SK-MEL-5 (cell line): ENCODE measurements at regions not wholly inside any gene's neighbourhood (a gene's known extent, or its start where the extent isn't known, plus 50 kb on each side); places are given as distances from the start of the nearest gene placed in this dataset.

Source experiments
- DNase-seq: peaks from one replicate; pipeline ENCODE4 v3.0.0-alpha.2; 2016; ENCODE audit warnings: low read depth, low spot score
- in situ Hi-C: cut with HindIII; loops from 2 replicates; pipeline ENCODE4 v1.10.0; 2016; ENCODE audit warnings: low sequenced_read_pairs, high pct_unique_total_duplicates, low pct_unique_long_range_greater_than_20kb

DNA sequence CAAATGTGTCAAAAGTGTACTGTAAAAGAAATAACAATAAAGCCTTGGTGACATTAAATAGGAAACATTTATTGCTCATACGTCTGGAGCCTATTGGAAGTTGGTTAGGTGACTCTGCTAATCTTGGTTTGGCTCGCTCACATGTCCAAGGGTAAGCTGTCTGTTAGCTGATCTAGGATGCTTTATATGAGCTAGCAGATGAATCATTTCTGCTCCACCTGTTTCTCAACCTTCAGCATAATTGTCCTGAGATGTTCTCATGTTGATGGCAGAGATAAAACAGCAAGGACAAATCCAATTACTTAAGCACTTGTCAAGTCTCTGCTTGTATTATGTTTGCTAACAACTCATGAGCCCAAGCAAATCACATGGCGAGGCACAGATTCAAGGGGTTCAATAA, 56.0 kb upstream of the CD53 start:
- in situ Hi-C loops: no loop called here
- no peak for DNase-seq

DNA sequence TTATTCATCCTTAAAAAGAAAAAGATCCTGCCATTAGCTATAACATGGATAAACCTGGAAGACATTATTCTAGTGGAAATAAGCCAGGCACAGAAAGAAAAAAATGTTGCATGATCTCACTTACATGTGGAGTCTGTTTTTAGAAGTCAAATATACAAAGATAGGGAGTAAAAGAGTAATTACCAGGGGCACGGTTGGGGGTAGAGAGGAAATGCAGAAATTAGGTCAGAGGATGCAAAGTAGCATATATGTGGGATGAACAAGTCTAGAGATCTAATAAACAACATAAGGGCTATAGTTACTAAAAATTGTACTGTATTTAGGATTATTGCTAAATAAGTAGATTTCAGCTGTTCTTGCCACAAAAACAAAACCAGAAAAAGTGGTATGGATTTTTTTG, 61.4 kb upstream of the CD53 start:
- in situ Hi-C loops: no loop called here

DNA sequence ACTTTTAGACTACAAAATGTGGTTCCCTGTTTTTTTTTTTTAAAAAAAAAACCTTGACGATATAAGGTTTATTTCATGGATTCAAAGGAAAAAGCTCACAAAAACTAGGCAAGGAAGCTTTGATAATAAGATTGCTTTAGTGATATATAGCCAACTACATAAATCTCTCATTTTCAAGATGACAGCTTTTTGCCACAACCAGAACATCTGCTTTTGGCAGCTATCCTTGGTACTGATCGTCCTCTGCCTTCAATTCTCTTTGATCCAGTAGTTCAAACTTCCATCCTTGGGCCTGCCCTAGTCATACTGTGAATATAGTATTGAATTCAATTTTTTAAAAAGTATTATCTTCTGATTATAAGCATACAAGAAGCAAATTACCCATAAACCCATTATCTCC, 72.9 kb upstream of the CD53 start:
- in situ Hi-C loops: no loop called here
- no peak for DNase-seq

More for the DNA sequence above, 61.4 kb upstream of the CD53 start:
- no peak for DNase-seq

DNA sequence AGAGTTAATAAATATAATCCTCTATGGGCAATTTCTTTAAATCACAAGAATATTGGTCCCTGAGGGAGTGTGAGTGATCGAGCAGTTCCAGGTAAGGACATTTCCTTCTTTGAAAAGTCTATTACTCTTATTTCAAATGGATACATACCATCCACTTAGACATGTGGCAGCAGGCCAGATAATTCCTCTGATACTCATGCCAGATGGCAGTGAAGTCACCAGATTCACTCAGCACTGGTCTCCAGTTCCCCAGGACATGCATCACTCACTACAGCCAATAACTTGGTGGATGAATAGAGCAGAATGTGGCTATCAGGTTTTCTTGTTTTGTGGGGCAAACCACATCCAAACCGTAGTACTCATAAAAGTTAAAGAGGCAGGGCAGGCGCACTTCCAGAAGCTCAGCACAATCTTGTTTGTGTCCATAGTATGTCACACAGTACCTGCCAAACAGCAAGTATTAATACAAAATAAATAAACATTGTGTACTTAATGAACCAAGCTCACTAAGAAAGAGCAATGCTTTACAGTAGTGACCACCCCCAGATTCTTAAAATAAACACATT, 74.2 kb upstream of the CD53 start:
- in situ Hi-C loops: no loop called here
- no peak for DNase-seq

DNA sequence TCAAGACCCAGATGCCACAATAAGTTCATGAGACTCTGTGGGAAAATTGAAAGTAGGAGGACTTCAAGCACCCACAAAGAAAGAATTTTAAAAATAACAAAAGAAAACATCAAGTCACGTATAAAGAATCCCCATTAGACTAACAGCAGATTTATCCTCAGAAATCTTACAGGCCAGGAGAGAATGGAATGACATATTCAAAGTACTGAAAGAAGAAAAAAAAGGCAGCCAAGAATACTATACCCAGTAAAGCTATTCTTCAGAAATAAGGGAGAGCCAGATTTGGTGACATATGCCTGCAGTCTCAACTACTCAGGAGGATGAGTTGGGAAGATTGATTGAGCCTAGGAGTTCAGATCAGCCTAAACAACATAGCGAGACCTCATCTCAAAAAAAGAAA, 84.3 kb upstream of the CD53 start:
- in situ Hi-C loops: no loop called here
- no peak for DNase-seq

DNA sequence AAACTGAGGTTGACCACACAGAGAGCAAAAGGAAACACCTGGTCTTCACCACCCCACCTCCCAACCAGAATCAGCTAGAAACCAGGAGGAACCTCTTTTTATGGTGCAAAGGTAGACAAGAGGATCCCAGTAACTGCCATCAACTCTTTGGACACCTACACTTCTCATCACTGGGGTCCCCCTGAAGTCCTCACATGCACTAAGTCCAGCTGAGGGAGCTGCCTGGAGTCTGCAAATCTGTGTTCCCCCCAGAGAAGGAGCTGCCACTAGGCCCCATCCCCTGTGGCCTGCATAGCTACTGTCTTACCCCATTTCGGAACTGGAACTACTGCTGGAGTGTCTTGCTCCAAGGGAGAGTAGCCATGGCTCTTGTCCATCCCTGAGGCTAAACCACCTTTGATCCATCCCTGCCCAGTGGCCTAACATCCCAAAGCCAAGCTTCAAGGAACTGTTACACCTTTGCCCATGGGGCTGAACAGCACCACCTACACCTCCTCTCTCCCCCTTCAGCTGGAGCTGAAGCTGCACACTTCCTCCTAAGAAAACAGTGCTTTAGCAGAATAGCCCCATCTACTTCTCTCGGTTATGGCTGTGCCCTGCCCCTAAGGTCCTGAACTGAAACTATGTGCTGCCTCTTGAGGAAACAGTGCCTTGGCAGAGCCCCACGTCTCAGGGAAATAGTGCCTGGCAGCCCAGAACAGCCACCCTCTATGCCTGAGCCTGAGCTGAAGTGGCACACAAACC, 85.4 kb upstream of the CD53 start:
- in situ Hi-C loops: no loop called here
- no peak for DNase-seq

DNA sequence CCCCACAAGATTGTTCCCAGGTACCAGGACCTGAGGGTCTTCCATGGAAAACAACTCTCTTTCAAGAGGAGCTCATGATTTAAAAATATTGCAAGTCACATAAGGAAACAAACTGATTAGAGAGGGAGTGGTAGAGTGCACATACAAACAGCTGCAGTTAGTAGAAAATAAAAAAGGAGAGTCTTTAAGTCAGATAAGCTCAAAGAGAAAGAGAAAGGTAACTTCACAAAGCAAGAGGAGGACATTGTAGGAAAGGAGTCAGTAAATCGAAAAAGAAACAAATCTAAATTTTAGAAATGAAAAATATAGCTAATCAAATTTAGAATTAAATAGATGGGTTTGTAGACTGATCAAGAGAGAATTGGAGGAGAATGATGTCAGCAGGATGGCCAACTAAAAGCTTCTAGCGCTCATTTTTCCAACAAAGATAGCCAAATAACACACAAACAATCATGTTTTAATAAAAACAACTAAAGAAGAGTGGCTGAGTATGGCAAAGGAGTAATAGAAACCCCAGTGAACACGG, 86.1 kb upstream of the CD53 start:
- in situ Hi-C loops: no loop called here

DNA sequence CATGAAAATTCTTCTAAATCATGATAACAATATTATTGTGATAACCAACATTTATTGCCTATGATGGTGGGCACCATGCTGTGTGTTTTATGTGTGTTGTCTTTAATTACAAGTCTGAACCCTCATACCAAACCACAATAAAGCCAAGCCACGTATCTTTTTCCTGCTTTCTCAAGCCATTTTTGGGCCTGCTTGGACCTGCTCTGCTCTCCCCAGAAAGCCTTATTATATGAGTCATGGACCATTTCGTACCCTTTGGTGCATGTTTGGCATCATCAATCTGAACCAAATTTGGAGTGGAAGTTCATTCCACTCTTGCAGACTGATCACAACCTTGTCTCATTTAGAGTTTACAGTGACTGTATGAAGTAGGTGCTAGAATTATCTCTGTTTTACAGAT, 87.3 kb upstream of the CD53 start:
- in situ Hi-C loops: no loop called here
- no peak for DNase-seq

More for the DNA sequence above, 86.1 kb upstream of the CD53 start:
- DNase-seq: no peak

DNA sequence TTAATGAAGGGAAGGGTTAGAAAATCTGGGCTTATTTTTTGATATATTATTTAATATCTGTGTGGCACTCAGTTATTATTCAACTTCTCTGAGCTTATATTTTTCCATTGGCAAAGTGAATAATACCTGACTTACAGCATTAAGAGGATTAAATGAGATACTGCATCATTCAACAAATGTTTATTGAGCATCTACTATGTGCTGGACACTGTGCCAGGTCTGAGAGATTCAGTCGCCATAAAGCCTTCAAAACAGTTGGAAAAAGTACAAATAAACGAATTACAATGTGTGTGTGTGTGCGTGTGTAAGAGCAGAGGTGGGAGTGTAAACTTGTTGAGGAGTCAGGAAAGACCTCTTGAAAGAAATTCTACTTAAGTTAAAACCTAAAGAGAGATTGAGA, 87.9 kb upstream of the CD53 start:
- in situ Hi-C loops: no loop called here
- DNase-seq: no peak

DNA sequence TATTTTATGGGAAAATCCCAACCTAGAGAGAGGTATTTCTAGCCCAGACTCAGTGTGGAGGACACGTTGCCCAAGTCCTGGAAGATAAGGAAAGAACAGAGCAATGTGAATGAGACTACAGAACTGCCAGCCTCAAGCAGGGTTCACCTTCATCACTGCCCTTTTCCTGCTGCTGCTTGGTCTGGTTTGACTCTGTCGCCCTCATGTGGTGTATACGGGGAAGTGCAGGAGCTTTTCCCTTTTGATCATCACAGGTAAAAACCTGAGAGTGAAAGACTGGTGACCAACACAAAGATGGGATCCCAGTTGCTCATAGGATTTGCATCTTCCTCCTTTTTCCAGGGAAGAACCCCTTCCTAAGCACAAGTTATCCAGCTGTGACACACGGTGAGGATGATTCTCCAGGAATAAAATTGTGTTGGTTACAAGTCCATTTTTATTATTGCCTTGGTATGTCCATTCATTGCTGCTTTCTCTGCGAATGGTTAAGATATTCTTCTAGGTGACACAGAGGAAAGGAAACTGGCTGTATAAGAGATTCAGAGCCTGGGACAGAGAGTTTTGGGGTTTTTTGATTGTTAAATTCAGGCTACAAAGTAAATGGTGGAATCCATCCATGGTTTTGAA, 89.5 kb upstream of the CD53 start:
- in situ Hi-C loops: no loop called here
- peak; percentile 68 for DNase-seq

DNA sequence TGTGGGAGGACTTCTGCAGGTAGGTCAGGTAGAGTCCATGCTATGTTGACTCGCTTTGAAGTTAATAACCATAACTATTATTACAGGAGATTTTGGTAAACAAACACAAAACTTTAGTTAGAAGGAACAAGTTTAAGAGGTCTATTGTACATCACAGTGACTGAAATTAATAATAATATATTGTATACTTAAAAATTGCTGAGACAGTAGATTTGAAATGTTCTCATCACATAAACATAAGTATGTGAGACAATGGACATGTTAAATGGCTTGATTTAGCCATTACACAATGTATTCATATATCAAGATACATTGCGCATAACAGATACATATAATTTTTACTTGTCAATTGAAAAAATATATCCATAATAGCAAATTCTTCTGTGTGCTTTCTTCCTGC, 91.4 kb upstream of the CD53 start:
- no peak for DNase-seq
- in situ Hi-C loops: no loop called here

DNA sequence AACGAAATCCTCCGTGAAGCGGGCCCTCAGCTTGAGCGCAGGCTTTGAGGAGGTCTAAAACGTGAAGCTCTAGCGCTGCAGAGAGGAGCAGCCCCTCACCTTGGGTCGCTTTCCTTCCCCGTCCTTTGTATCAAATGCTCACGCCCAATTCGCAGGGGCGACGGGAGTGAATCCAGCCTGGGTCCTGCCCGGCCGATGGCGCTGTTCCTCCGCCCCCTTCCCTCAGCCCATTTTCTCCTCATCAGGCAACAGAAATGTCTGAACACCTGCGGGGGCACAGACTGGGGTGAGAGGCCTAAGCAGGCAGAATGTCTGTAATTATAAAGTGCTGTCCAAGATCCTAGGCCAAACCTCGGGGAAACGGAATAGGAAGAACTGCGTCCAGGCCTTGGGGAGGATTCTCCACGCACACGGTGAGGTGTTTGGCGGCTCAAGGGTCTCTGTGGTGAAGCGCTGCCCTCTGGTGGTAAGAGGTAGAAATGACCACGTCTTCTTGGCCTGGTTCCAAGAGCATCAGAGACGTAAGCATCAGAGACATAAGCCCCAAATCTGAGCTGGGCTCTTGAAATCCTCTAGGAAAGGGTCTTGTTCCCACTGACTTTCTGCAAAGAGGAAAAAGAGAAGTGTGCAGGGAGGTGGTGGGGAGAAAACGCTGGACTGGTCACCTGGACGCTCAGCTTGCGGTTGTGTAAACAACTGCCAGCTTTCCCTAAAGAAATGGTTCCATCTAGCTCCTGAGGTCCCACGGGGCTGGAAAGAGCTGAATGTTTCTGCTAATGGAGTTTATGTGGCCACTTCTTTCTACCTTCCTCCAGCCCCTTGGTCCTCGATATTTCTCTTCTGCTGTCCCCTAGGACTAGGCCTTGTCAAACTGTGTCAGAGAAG, 92.1 kb upstream of the CD53 start:
- in situ Hi-C loops: no loop called here
- DNase-seq: peak; percentile 80

DNA sequence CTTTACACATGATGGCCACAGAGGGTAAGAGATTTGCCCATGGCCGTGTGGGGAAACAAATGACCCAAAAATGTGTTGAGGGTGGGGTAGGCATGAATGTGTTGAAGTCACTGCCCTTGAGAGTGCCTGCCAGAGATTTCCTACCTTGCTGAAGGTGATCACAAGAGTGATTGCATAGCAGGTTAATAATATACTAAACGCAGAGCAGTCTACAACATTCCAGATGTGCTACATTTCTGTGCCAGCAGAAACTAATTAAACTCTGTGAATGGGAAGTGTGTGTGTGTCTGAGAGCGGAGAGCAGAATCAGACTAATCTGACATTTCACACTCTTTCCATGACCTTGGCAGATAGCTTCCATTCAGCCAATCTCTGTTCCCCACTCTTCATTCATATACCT, 93.3 kb upstream of the CD53 start:
- in situ Hi-C loops: no loop called here
- no peak for DNase-seq

DNA sequence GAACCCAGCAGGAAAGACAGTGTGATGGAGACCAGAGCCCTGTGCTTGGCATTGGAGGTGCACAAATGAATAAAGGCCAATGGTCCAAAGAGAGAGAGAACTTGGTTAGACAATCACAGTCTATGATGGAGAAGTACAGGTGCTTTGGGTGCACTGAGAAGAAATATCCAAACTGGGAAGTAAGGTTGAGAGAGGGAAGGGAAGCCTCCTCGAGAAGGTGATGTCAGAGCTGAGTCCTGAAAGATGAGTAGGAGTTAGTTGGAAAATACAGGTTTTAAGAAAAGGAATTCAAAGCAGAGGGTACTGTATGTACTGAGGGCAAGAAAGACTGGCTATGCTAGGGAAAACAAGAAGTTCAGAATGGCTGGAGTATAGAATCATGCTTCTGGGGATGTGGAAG, 94.1 kb upstream of the CD53 start:
- no peak for DNase-seq
- in situ Hi-C loops: no loop called here

DNA sequence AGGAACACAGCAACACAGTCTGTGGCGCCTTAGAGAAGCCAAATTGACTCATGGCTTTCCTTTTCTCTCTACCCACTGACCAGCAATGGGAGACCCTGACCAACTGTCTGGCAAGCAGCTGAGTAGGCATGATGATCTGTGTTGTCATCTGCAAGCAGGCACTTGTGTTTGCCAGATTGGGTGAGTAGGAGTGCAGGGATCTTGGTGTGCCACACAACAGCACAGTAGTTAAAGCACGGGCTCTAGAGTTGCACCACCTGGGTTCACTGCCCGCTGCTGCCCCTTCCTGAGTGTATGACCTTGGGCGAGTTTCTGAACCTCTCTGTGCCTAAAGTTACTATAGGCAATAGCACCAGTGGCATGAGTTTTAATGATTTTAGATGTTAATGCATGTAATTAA, 95.7 kb upstream of the CD53 start:
- in situ Hi-C loops: no loop called here
- no peak for DNase-seq

DNA sequence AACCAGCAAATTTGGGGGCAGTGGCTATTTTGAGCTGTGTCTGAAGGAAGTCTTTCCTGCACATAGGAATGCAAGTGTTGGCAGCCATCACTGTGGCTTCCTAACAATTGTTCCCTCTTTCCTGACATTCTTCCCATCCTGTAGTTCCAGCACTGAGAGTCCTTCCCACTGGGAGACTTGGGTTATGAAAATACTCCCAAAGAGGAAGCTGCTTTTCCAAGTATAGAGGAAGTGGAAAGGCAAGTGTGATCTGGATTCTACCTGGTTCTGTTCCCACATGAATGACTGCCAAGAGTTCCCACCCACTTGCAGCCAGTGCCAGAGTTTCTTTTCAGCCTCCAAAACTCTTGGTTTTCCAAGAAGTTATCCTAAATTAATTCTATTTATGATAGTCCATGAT, 98.5 kb upstream of the CD53 start:
- no peak for DNase-seq
- in situ Hi-C loops: loop anchor here (25.0 kb wide), 1 partner anchor 262 kb away; the partner anchor contains the start of gene KCNA10

DNA sequence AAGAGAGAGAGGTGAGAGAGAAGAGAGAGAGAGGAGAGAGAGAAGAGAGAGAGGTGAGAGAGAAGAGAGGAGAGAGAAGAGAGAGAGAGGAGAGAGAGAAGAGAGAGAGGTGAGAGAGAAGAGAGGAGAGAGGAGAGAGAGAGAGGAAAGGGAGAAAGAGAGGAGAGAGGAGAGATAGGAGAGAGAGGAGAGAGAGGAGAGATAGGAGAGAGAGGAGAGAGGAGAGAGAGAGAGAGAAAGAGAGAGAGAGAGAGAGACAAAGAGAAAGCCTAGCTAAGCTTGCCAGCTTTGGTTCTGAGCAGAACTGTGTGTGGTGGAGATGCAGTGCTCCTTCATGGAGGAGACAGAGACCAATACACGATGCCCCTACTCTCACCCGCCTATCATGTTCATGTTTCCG, 99.1 kb upstream of the KCNA3 start:
- in situ Hi-C loops: loop anchor here (25.0 kb wide), 1 partner anchor 262 kb away; the partner anchor contains the start of gene KCNA10
- no peak for DNase-seq
